ENCODE measurements at regions not wholly inside any gene's neighbourhood (a gene's known extent, or its start where the extent isn't known, plus 50 kb on each side); places are given as distances from the start of the nearest gene placed in this dataset.

- TF ChIP-seq ZNF549 (tag by site-specific recombination; IDR thresholded peaks at IDR 0.05) = no peak
- no peak for TF ChIP-seq BCL6B (tag by site-specific recombination; IDR thresholded peaks at IDR 0.05)
- no peak for TF ChIP-seq CTCF (tag by site-specific recombination; IDR thresholded peaks at IDR 0.05)
- no peak for TF ChIP-seq ZBTB17 (tag by site-specific recombination; IDR thresholded peaks at IDR 0.05)
- no peak for TF ChIP-seq MYNN (tag by site-specific recombination; IDR thresholded peaks at IDR 0.05; ENCODE audit: borderline replicate concordance)
- no peak for TF ChIP-seq REST (tag by site-specific recombination; IDR thresholded peaks at IDR 0.05)
- no peak for TF ChIP-seq ZNF311 (tag by site-specific recombination; IDR thresholded peaks at IDR 0.05; ENCODE audit: borderline replicate concordance)
- no peak for TF ChIP-seq TCF7L2 (IDR thresholded peaks at IDR 0.05; ENCODE audit: borderline replicate concordance, low read depth, low read length)
- TF ChIP-seq ZNF10 (tag by site-specific recombination; IDR thresholded peaks at IDR 0.05) = no peak
Measured at GRCh38 chr2:18423636-18424035, 136.8 kb downstream of the RDH14 start.

All from HEK293 (cell line).